ENCODE measurements at regions not wholly inside any gene's neighbourhood (a gene's known extent, or its start where the extent isn't known, plus 50 kb on each side); places are given as distances from the start of the nearest gene placed in this dataset.
A peak's percentile ranks its signal among the peaks of the same experiment; 100 is the strongest.

GRCh38 chr9:91492237-91492636, 68.6 kb upstream of the NFIL3 start:
- no peaks in the 10 kb centered on the region for H3K27me3 ChIP-seq (ENCODE audit: control insufficient read depth in 3 of 3, insufficient read depth in 3 of 3, low read length in 2 of 3)
- no peak overlapping the region for H3K27ac ChIP-seq (ENCODE audit: low read depth in 1 of 2, low read length in 1 of 2)
- H3K4me3 ChIP-seq: no peak overlapping the region
- no peak for TF ChIP-seq CTCF (IDR thresholded peaks at IDR 0.05; ENCODE audit: control extremely low read depth, extremely low read depth)
- WGBS, 2 donors: 70 to 85% methylated on average over 2 of the region's 2 CpGs
- H3K9me3 ChIP-seq (ENCODE audit: control insufficient read depth in 4 of 4, insufficient read depth in 3 of 4, low read length in 3 of 4): peaks cover 0 to under 1% (median 0%) of the 10 kb centered on the region in 4 donors
- H3K36me3 ChIP-seq (ENCODE audit: control insufficient read depth in 4 of 4, insufficient read depth in 4 of 4, low read length in 4 of 4): no peaks in the 10 kb centered on the region
- H3K9ac ChIP-seq (ENCODE audit: insufficient read depth in 1 of 2, low read length in 2 of 2): no peak overlapping the region
- peaks cover 0 to under 1% (median 0%) of the 10 kb centered on the region in 5 donors for H3K4me1 ChIP-seq (ENCODE audit: control insufficient read depth in 5 of 5, insufficient read depth in 5 of 5, low read length in 5 of 5)
- ATAC-seq (ENCODE audit: insufficient read depth, low FRiP score): no peak
- no peak for DNase-seq

- Histone ChIP-seq H3K27me3 (ENCODE audit: control insufficient read depth in 3 of 3, insufficient read depth in 3 of 3, low read length in 2 of 3) (no peaks in the 10 kb centered on the region), H3K9ac (ENCODE audit: insufficient read depth in 1 of 2, low read length in 2 of 2) (no peak overlapping the region), H3K4me1 (ENCODE audit: control insufficient read depth in 5 of 5, insufficient read depth in 5 of 5, low read length in 5 of 5) (peaks cover 0 to 7% (median 0%) of the 10 kb centered on the region in 5 donors), H3K27ac (ENCODE audit: low read depth in 1 of 2, low read length in 1 of 2) (no peak overlapping the region), H3K36me3 (ENCODE audit: control insufficient read depth in 4 of 4, insufficient read depth in 4 of 4, low read length in 4 of 4) (no peaks in the 10 kb centered on the region), H3K9me3 (ENCODE audit: control insufficient read depth in 4 of 4, insufficient read depth in 3 of 4, low read length in 3 of 4) (peaks cover 0 to 2% (median 0%) of the 10 kb centered on the region in 4 donors), H3K4me3 (no peak overlapping the region)
- DNase-seq: no peak
- no peak for ATAC-seq (ENCODE audit: insufficient read depth, low FRiP score)
- 90 to 91% methylated on average over 9 of the region's 9 CpGs for WGBS, 2 donors
- TF ChIP-seq CTCF (IDR thresholded peaks at IDR 0.05; ENCODE audit: control extremely low read depth, extremely low read depth): no peak
These were observed 68.0 kb upstream of the NFIL3 start for GRCh38 chr9:91491624-91492023.

GRCh38 chr9:91489361-91489899, 65.8 kb upstream of the NFIL3 start:
- H3K27me3 ChIP-seq (ENCODE audit: control insufficient read depth in 3 of 3, insufficient read depth in 3 of 3, low read length in 2 of 3): no peaks in the 10 kb centered on the region
- ATAC-seq (ENCODE audit: insufficient read depth, low FRiP score) (no peak), DNase-seq (no peak)
- H3K9me3 ChIP-seq (ENCODE audit: control insufficient read depth in 4 of 4, insufficient read depth in 3 of 4, low read length in 3 of 4): peaks cover 0 to 2% (median 0%) of the 10 kb centered on the region in 4 donors
- no peak overlapping the region for H3K9ac ChIP-seq (ENCODE audit: insufficient read depth in 1 of 2, low read length in 2 of 2)
- H3K27ac ChIP-seq (ENCODE audit: low read depth in 1 of 2, low read length in 1 of 2): peak overlapping the region in 1 of 2 donors; percentile 55
- 60 to 68% methylated on average over 5 of the region's 5 CpGs for whole genome bisulfite sequencing, 2 donors
- no peak overlapping the region for H3K4me3 ChIP-seq
- H3K4me1 ChIP-seq (ENCODE audit: control insufficient read depth in 5 of 5, insufficient read depth in 5 of 5, low read length in 5 of 5): peaks cover 0 to 8% (median 0%) of the 10 kb centered on the region in 5 donors
- no peaks in the 10 kb centered on the region for H3K36me3 ChIP-seq (ENCODE audit: control insufficient read depth in 4 of 4, insufficient read depth in 4 of 4, low read length in 4 of 4)
- TF ChIP-seq CTCF (IDR thresholded peaks at IDR 0.05; ENCODE audit: control extremely low read depth, extremely low read depth): no peak

- Histone ChIP-seq H3K27ac (ENCODE audit: low read depth in 1 of 2, low read length in 1 of 2) (no peak overlapping the region), H3K9me3 (ENCODE audit: control insufficient read depth in 4 of 4, insufficient read depth in 3 of 4, low read length in 3 of 4) (peaks cover 0 to 2% (median 0%) of the 10 kb centered on the region in 4 donors), H3K9ac (ENCODE audit: insufficient read depth in 1 of 2, low read length in 2 of 2) (no peak overlapping the region), H3K4me3 (no peak overlapping the region), H3K4me1 (ENCODE audit: control insufficient read depth in 5 of 5, insufficient read depth in 5 of 5, low read length in 5 of 5) (peaks cover 0 to 8% (median 0%) of the 10 kb centered on the region in 5 donors), H3K36me3 (ENCODE audit: control insufficient read depth in 4 of 4, insufficient read depth in 4 of 4, low read length in 4 of 4) (no peaks in the 10 kb centered on the region), H3K27me3 (ENCODE audit: control insufficient read depth in 3 of 3, insufficient read depth in 3 of 3, low read length in 2 of 3) (no peaks in the 10 kb centered on the region)
- ATAC-seq (ENCODE audit: insufficient read depth, low FRiP score) (no peak), DNase-seq (no peak)
- TF ChIP-seq CTCF (IDR thresholded peaks at IDR 0.05; ENCODE audit: control extremely low read depth, extremely low read depth): no peak
- 91% methylated on average over 5 of the region's 5 CpGs for WGBS, 2 donors
These were observed 64.7 kb upstream of the NFIL3 start for GRCh38 chr9:91488341-91488740.

Measured in lung (tissue), 11 donors.